ENCODE measurements at regions not wholly inside any gene's neighbourhood (a gene's known extent, or its start where the extent isn't known, plus 50 kb on each side); places are given as distances from the start of the nearest gene placed in this dataset.

- H3K4me3 ChIP-seq (ENCODE audit: low read depth in 1 of 2, low read length in 1 of 2) = no peak overlapping the region
- peaks cover 13 to 22% of the 10 kb centered on the region in 2 experiments for H3K4me1 ChIP-seq (ENCODE audit: control insufficient read depth in 1 of 2, insufficient read depth in 1 of 2, low read depth in 1 of 2, low read length in 1 of 2)
- TF ChIP-seq CTCF (IDR thresholded peaks at IDR 0.05) = no peak
- no peak overlapping the region for H3K27ac ChIP-seq
- no peaks in the 10 kb centered on the region for H3K36me3 ChIP-seq
- H3K27me3 ChIP-seq = no peaks in the 10 kb centered on the region
- no peaks in the 10 kb centered on the region for H3K9me3 ChIP-seq
These were observed 1445.1 kb upstream of the TENM3 start for GRCh38 chr4:180798036-180798577.

GRCh38 chr4:180799798-180800197 lies 1443.4 kb upstream of the TENM3 start:
- H3K27me3 ChIP-seq = no peaks in the 10 kb centered on the region
- H3K27ac ChIP-seq = no peak overlapping the region
- no peak for TF ChIP-seq CTCF (IDR thresholded peaks at IDR 0.05)
- no peak overlapping the region for H3K4me3 ChIP-seq (ENCODE audit: low read depth in 1 of 2, low read length in 1 of 2)
- no peaks in the 10 kb centered on the region for H3K9me3 ChIP-seq
- H3K4me1 ChIP-seq (ENCODE audit: control insufficient read depth in 1 of 2, insufficient read depth in 1 of 2, low read depth in 1 of 2, low read length in 1 of 2) = peaks cover 5 to 7% of the 10 kb centered on the region in 2 experiments
- no peaks in the 10 kb centered on the region for H3K36me3 ChIP-seq

GRCh38 chr4:180805101-180805500 lies 1438.1 kb upstream of the TENM3 start:
- no peak for TF ChIP-seq CTCF (IDR thresholded peaks at IDR 0.05)
- no peaks in the 10 kb centered on the region for H3K9me3 ChIP-seq
- H3K36me3 ChIP-seq = no peaks in the 10 kb centered on the region
- H3K4me3 ChIP-seq (ENCODE audit: low read depth in 1 of 2, low read length in 1 of 2) = no peak overlapping the region
- no peak overlapping the region for H3K27ac ChIP-seq
- no peaks in the 10 kb centered on the region for H3K4me1 ChIP-seq (ENCODE audit: control insufficient read depth in 1 of 2, insufficient read depth in 1 of 2, low read depth in 1 of 2, low read length in 1 of 2)
- no peaks in the 10 kb centered on the region for H3K27me3 ChIP-seq

- TF ChIP-seq CTCF (IDR thresholded peaks at IDR 0.05) = no peak
- no peaks in the 10 kb centered on the region for H3K4me1 ChIP-seq (ENCODE audit: control insufficient read depth in 1 of 2, insufficient read depth in 1 of 2, low read depth in 1 of 2, low read length in 1 of 2)
- H3K9me3 ChIP-seq = no peaks in the 10 kb centered on the region
- H3K27me3 ChIP-seq = no peaks in the 10 kb centered on the region
- no peak overlapping the region for H3K4me3 ChIP-seq (ENCODE audit: low read depth in 1 of 2, low read length in 1 of 2)
- no peaks in the 10 kb centered on the region for H3K36me3 ChIP-seq
- H3K27ac ChIP-seq = no peak overlapping the region
These were observed 1434.3 kb upstream of the TENM3 start for GRCh38 chr4:180808862-180809261.

- Histone ChIP-seq H3K4me1 (ENCODE audit: control insufficient read depth in 1 of 2, insufficient read depth in 1 of 2, low read depth in 1 of 2, low read length in 1 of 2) (no peaks in the 10 kb centered on the region), H3K27me3 (no peaks in the 10 kb centered on the region), H3K27ac (no peak overlapping the region), H3K9me3 (no peaks in the 10 kb centered on the region), H3K4me3 (ENCODE audit: low read depth in 1 of 2, low read length in 1 of 2) (no peak overlapping the region), H3K36me3 (no peaks in the 10 kb centered on the region)
- no peak for TF ChIP-seq CTCF (IDR thresholded peaks at IDR 0.05)
These were observed 1433.8 kb upstream of the TENM3 start for GRCh38 chr4:180809439-180809838.

GRCh38 chr4:180810581-180810980 lies 1432.6 kb upstream of the TENM3 start:
- H3K4me3 ChIP-seq (ENCODE audit: low read depth in 1 of 2, low read length in 1 of 2) = no peak overlapping the region
- no peaks in the 10 kb centered on the region for H3K36me3 ChIP-seq

More at GRCh38 chr4:180810581-180810980, 1432.6 kb upstream of the TENM3 start:
- Histone ChIP-seq H3K27ac (no peak overlapping the region), H3K4me1 (ENCODE audit: control insufficient read depth in 1 of 2, insufficient read depth in 1 of 2, low read depth in 1 of 2, low read length in 1 of 2) (no peaks in the 10 kb centered on the region), H3K9me3 (no peaks in the 10 kb centered on the region), H3K27me3 (no peaks in the 10 kb centered on the region)
- no peak for TF ChIP-seq CTCF (IDR thresholded peaks at IDR 0.05)
